ENCODE measurements at regions not wholly inside any gene's neighbourhood (a gene's known extent, or its start where the extent isn't known, plus 50 kb on each side); places are given as distances from the start of the nearest gene placed in this dataset.

- TF ChIP-seq, protein P1, sequence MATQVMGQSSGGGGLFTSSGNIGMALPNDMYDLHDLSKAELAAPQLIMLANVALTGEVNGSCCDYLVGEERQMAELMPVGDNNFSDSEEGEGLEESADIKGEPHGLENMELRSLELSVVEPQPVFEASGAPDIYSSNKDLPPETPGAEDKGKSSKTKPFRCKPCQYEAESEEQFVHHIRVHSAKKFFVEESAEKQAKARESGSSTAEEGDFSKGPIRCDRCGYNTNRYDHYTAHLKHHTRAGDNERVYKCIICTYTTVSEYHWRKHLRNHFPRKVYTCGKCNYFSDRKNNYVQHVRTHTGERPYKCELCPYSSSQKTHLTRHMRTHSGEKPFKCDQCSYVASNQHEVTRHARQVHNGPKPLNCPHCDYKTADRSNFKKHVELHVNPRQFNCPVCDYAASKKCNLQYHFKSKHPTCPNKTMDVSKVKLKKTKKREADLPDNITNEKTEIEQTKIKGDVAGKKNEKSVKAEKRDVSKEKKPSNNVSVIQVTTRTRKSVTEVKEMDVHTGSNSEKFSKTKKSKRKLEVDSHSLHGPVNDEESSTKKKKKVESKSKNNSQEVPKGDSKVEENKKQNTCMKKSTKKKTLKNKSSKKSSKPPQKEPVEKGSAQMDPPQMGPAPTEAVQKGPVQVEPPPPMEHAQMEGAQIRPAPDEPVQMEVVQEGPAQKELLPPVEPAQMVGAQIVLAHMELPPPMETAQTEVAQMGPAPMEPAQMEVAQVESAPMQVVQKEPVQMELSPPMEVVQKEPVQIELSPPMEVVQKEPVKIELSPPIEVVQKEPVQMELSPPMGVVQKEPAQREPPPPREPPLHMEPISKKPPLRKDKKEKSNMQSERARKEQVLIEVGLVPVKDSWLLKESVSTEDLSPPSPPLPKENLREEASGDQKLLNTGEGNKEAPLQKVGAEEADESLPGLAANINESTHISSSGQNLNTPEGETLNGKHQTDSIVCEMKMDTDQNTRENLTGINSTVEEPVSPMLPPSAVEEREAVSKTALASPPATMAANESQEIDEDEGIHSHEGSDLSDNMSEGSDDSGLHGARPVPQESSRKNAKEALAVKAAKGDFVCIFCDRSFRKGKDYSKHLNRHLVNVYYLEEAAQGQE (IDR thresholded peaks at IDR 0.05; ENCODE audit: low read depth), result no peak
- TF ChIP-seq TAF1 (IDR thresholded peaks at IDR 0.05; ENCODE audit: low read depth) (no peak), EGR1 (IDR thresholded peaks at IDR 0.05) (no peak), YY1 (IDR thresholded peaks at IDR 0.05; ENCODE audit: low read depth) (no peak), CEBPB (IDR thresholded peaks at IDR 0.05) (no peak), CREB1 (IDR thresholded peaks at IDR 0.05; ENCODE audit: low read depth) (no peak), RAD21 (IDR thresholded peaks at IDR 0.05; ENCODE audit: low read depth) (no peak), NFIC (IDR thresholded peaks at IDR 0.05) (no peak), EP300 (IDR thresholded peaks at IDR 0.05; ENCODE audit: borderline replicate concordance) (no peak), MAX (IDR thresholded peaks at IDR 0.05) (no peak), USF1 (IDR thresholded peaks at IDR 0.05) (no peak), ZBTB7A (IDR thresholded peaks at IDR 0.05; ENCODE audit: low read depth) (no peak)
These were observed 57.0 kb upstream of the PNMA1 start for GRCh38 chr14:73770977-73771847.
